ENCODE measurements at regions not wholly inside any gene's neighbourhood (a gene's known extent, or its start where the extent isn't known, plus 50 kb on each side); places are given as distances from the start of the nearest gene placed in this dataset.
"Not testable (repeated sequence)": the region's sequence is repeated elsewhere in the genome, so short reads cannot be mapped to it uniquely, and the experiment has no call there.

- ChIA-PET POLR2A (no interaction called here), CTCF (no interaction called here)
- no TSS peak for BruUV-seq (replicated peaks)
- no peak for TF ChIP-seq TCF7L2 (IDR thresholded peaks at IDR 0.05; ENCODE audit: low read depth, low read length)
- no peak for TF ChIP-seq POLR2AphosphoS5 (IDR thresholded peaks at IDR 0.05; ENCODE audit: low read depth, low read length)
- no peak for TF ChIP-seq REST (IDR thresholded peaks at IDR 0.05; ENCODE audit: insufficient read depth in 1 of 2, low read depth in 2 of 2, low read length in 1 of 2)
- TF ChIP-seq CTCF (IDR thresholded peaks at IDR 0.05), result no peak
- TF ChIP-seq SIN3A (IDR thresholded peaks at IDR 0.05; ENCODE audit: borderline replicate concordance, insufficient read depth, low read depth, low read length), result no peak
- H3K4me1 ChIP-seq (ENCODE audit: control insufficient read depth, insufficient read depth, low read length), result no peaks in the 10 kb centered on the region
- no peak for ATAC-seq
- H3K27ac ChIP-seq (ENCODE audit: low read length), result no peak overlapping the region
- intact Hi-C loops (cut with micrococcal nuclease; ENCODE audit: unreplicated experiment), result no loop called here
- in situ Hi-C loops (cut with HindIII; ENCODE audit: low pct_unique_long_range_greater_than_20kb, low sequenced_read_pairs), result no loop called here
- no peaks in the 10 kb centered on the region for H3K27me3 ChIP-seq (ENCODE audit: control insufficient read depth, insufficient read depth, low read length)
- DNase-seq (ENCODE audit: low read depth, low spot score), result no peak
- H3K36me3 ChIP-seq (ENCODE audit: control insufficient read depth, insufficient read depth, low read length), result no peaks in the 10 kb centered on the region
- no peaks in the 10 kb centered on the region for H3K9me3 ChIP-seq (ENCODE audit: control insufficient read depth, insufficient read depth, low read depth, low read length)
- no peak overlapping the region for H3K4me3 ChIP-seq (ENCODE audit: low read depth in 2 of 2, low read length in 2 of 2)
Observed at GRCh38 chr7:28332046-28332445, 80.3 kb upstream of the CREB5 start.

- intact Hi-C loops (cut with micrococcal nuclease; ENCODE audit: unreplicated experiment); POLR2A ChIA-PET; H3K9me3 ChIP-seq (ENCODE audit: control insufficient read depth, insufficient read depth, low read depth, low read length); H3K27me3 ChIP-seq (ENCODE audit: control insufficient read depth, insufficient read depth, low read length); H3K4me1 ChIP-seq (ENCODE audit: control insufficient read depth, insufficient read depth, low read length); CTCF ChIA-PET; H3K27ac ChIP-seq (ENCODE audit: low read length); H3K36me3 ChIP-seq (ENCODE audit: control insufficient read depth, insufficient read depth, low read length); DNase-seq (ENCODE audit: low read depth, low spot score); H3K4me3 ChIP-seq (ENCODE audit: low read depth in 2 of 2, low read length in 2 of 2); in situ Hi-C loops (cut with HindIII; ENCODE audit: low pct_unique_long_range_greater_than_20kb, low sequenced_read_pairs); BruUV-seq (replicated peaks); ATAC-seq: not testable (repeated sequence)
Observed at GRCh38 chr7:28333548-28333947, 78.8 kb upstream of the CREB5 start.

GRCh38 chr7:28336806-28337205, 75.5 kb upstream of the CREB5 start:
- Histone ChIP-seq H3K36me3 (ENCODE audit: control insufficient read depth, insufficient read depth, low read length) (no peaks in the 10 kb centered on the region), H3K4me3 (ENCODE audit: low read depth in 2 of 2, low read length in 2 of 2) (no peak overlapping the region), H3K4me1 (ENCODE audit: control insufficient read depth, insufficient read depth, low read length) (no peaks in the 10 kb centered on the region), H3K9me3 (ENCODE audit: control insufficient read depth, insufficient read depth, low read depth, low read length) (no peaks in the 10 kb centered on the region), H3K27ac (ENCODE audit: low read length) (no peak overlapping the region), H3K27me3 (ENCODE audit: control insufficient read depth, insufficient read depth, low read length) (no peaks in the 10 kb centered on the region)
- ATAC-seq (no peak), DNase-seq (ENCODE audit: low read depth, low spot score) (no peak)
- POLR2A ChIA-PET, result no interaction called here
- in situ Hi-C loops (cut with HindIII; ENCODE audit: low pct_unique_long_range_greater_than_20kb, low sequenced_read_pairs) (no loop called here), intact Hi-C loops (cut with micrococcal nuclease; ENCODE audit: unreplicated experiment) (no loop called here)
- no TSS peak for BruUV-seq (replicated peaks)
- no peak for TF ChIP-seq CTCF (IDR thresholded peaks at IDR 0.05)
- no peak for TF ChIP-seq TCF7L2 (IDR thresholded peaks at IDR 0.05; ENCODE audit: low read depth, low read length)
- no peak for TF ChIP-seq POLR2AphosphoS5 (IDR thresholded peaks at IDR 0.05; ENCODE audit: low read depth, low read length)
- TF ChIP-seq SIN3A (IDR thresholded peaks at IDR 0.05; ENCODE audit: borderline replicate concordance, insufficient read depth, low read depth, low read length), result no peak
- TF ChIP-seq REST (IDR thresholded peaks at IDR 0.05; ENCODE audit: insufficient read depth in 1 of 2, low read depth in 2 of 2, low read length in 1 of 2), result no peak
- CTCF ChIA-PET, result no interaction called here

All from Panc1 (cell line).